Lower leg skin (tissue), 3 donors: ENCODE measurements at regions not wholly inside any gene's neighbourhood (a gene's known extent, or its start where the extent isn't known, plus 50 kb on each side); places are given as distances from the start of the nearest gene placed in this dataset.

Experiments used
- CTCF ChIP-seq, 3 donors: fragments of 450-650 bp; IDR thresholded peaks; one replicate each; pipeline ENCODE4 v1.5.1; 2016; ENCODE audit warnings: antibody characterized with exemption in 3 of 3, mild to moderate bottlenecking in 3 of 3, moderate library complexity in 2 of 3
- POLR2A ChIP-seq, 2 donors: fragments of 450-650 bp; IDR thresholded peaks; one replicate each; pipeline ENCODE4 v1.6.1; 2016 to 2017; ENCODE audit warnings: antibody characterized with exemption in 2 of 2, mild to moderate bottlenecking in 1 of 2, moderate library complexity in 1 of 2

DNA sequence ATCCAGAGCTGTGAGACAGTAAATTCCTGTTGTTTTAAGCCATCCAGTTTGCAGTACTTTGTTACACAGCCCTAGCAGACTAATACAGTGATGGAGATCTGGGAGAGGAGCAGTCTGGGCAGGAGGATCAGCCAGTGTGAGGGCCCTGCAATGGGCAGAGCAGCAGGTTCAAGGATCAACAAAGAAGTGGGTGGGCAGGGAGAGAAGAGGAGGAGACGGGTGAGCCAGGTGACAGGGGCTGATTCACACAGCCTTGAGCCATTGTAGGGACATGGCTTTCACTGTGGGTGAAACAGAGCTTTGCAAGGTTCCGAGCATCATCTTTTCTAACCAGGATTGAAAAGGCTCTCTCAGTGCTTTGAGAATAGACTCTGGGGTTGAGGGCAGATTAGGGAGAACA is 88.2 kb upstream of the MVB12B start:
- TF ChIP-seq CTCF (IDR thresholded peaks at IDR 0.05) = no peak
- no peak for TF ChIP-seq POLR2A (IDR thresholded peaks at IDR 0.05)
